GM23338 (cell line): ENCODE measurements at regions not wholly inside any gene's neighbourhood (a gene's known extent, or its start where the extent isn't known, plus 50 kb on each side); places are given as distances from the start of the nearest gene placed in this dataset.

Experiments used
- ATAC-seq: fragments of 200-7000 bp; cut with Tn5 transposase; 3 replicates; pipeline ENCODE4 v1.9.1; 2020
- DNase-seq: peaks from one replicate; pipeline ENCODE4 v3.0.0-alpha.2; 2015; ENCODE audit warnings: low spot score
- H2AFZ ChIP-seq: fragments of 200-600 bp; sonication (generic); 2 replicates; pipeline ENCODE4 v1.8.0; 2016; ENCODE audit warnings: antibody characterized with exemption, mild to moderate bottlenecking, moderate library complexity
- H3F3A ChIP-seq: fragments of 200-600 bp; sonication (generic); replicated peaks from 2 replicates; pipeline ENCODE4 v1.8.0; 2017; ENCODE audit warnings: antibody characterized with exemption, mixed run types, low read depth
- H3K27ac ChIP-seq: fragments of 200-600 bp; sonication (generic); 2 replicates; pipeline ENCODE4 v1.6.1; 2016; ENCODE audit warnings: low read depth
- H3K27me3 ChIP-seq: fragments of 200-600 bp; sonication (generic); 2 replicates; pipeline ENCODE4 v1.8.0; 2016; ENCODE audit warnings: mild to moderate bottlenecking, mixed run types, moderate library complexity; ENCODE audit not compliant: insufficient read depth
- H3K36me3 ChIP-seq: fragments of 200-600 bp; sonication (generic); 2 replicates; pipeline ENCODE4 v1.8.0; 2016; ENCODE audit warnings: mild to moderate bottlenecking; ENCODE audit not compliant: insufficient read depth
- H3K4me1 ChIP-seq: fragments of 200-600 bp; sonication (generic); 2 replicates; pipeline ENCODE4 v1.8.0; 2016; ENCODE audit warnings: mild to moderate bottlenecking, moderate library complexity; ENCODE audit not compliant: insufficient read depth
- H3K4me2 ChIP-seq: fragments of 200-600 bp; sonication (generic); 2 replicates; pipeline ENCODE4 v1.7.1; 2017; ENCODE audit warnings: mixed run types
- H3K4me3 ChIP-seq: fragments of 200-600 bp; sonication (generic); 2 replicates; pipeline ENCODE4 v1.6.1; 2016; ENCODE audit warnings: mixed run types
- H3K79me2 ChIP-seq: fragments of 200-600 bp; sonication (generic); replicated peaks from 2 replicates; pipeline ENCODE4 v1.8.0; 2017; ENCODE audit warnings: mild to moderate bottlenecking; ENCODE audit not compliant: insufficient read depth
- H3K9me2 ChIP-seq: fragments of 200-600 bp; sonication (generic); 2 replicates; pipeline ENCODE4 v1.8.0; 2017; ENCODE audit not compliant: insufficient read depth
- H4K20me1 ChIP-seq: fragments of 200-600 bp; sonication (generic); replicated peaks from 2 replicates; pipeline ENCODE4 v1.8.0; 2017; ENCODE audit warnings: mild to moderate bottlenecking; ENCODE audit not compliant: insufficient read depth
- H3K27ac Mint-ChIP-seq: 2 replicates; pipeline ENCODE4 v1.8.0; 2020; ENCODE audit warnings: inconsistent platforms, mild to moderate bottlenecking, moderate library complexity, mixed read lengths
- H3K27me3 Mint-ChIP-seq: 3 replicates; pipeline ENCODE4 v1.8.0; 2022; ENCODE audit warnings: low read depth, mild to moderate bottlenecking, moderate library complexity, mixed read lengths, inconsistent platforms; ENCODE audit not compliant: insufficient read depth, poor library complexity
- H3K36me3 Mint-ChIP-seq: 3 replicates; pipeline ENCODE4 v1.8.0; 2021; ENCODE audit warnings: low read depth, mild to moderate bottlenecking, inconsistent platforms, moderate library complexity, mixed read lengths
- H3K4me1 Mint-ChIP-seq: 3 replicates; pipeline ENCODE4 v1.8.0; 2020; ENCODE audit warnings: mild to moderate bottlenecking, inconsistent platforms, mixed read lengths
- H3K4me3 Mint-ChIP-seq: 3 replicates; pipeline ENCODE4 v1.8.0; 2021; ENCODE audit warnings: moderate library complexity, mild to moderate bottlenecking, inconsistent platforms, mixed read lengths
- H3K9me3 Mint-ChIP-seq: 3 replicates; pipeline ENCODE4 v1.8.0; 2020; ENCODE audit warnings: moderate library complexity, mild to moderate bottlenecking, inconsistent platforms, mixed read lengths
- CREB1 ChIP-seq: fragments of 250-450 bp; sonication (Bioruptor Pico); IDR thresholded peaks from 2 replicates; pipeline ENCODE4 v1.5.0; 2020; ENCODE audit warnings: low read depth, mild to moderate bottlenecking, moderate library complexity
- CTCF ChIP-seq, 2 experiments: fragments of 200-600 bp in 1 of 2; sonication (generic) in 1 of 2; conservative IDR thresholded peaks; 2 replicates each; pipeline versions ENCODE4 v1.5.1 to v1.6.1; 2016 to 2017; ENCODE audit warnings: antibody characterized with exemption in 2 of 2, low read depth in 2 of 2, mild to moderate bottlenecking in 2 of 2, moderate library complexity in 1 of 2
- ETS1 ChIP-seq: IDR thresholded peaks from 2 replicates; pipeline ENCODE4 v1.6.1; 2016; ENCODE audit warnings: antibody characterized with exemption
- EZH2phosphoT487 ChIP-seq: fragments of 200-600 bp; sonication (generic); IDR thresholded peaks from one replicate; pipeline ENCODE4 v1.8.1; 2018; ENCODE audit warnings: antibody characterized with exemption; ENCODE audit not compliant: unreplicated experiment
- JUNB ChIP-seq: IDR thresholded peaks from one replicate; pipeline ENCODE4 v1.6.1; 2016; ENCODE audit warnings: antibody characterized with exemption; ENCODE audit not compliant: unreplicated experiment
- NANOG ChIP-seq: IDR thresholded peaks from 2 replicates; pipeline ENCODE4 v1.6.1; 2016; ENCODE audit warnings: antibody characterized with exemption, borderline replicate concordance
- POLR2AphosphoS5 ChIP-seq: IDR thresholded peaks from 2 replicates; pipeline ENCODE4 v1.6.1; 2016; ENCODE audit warnings: antibody characterized with exemption, low read depth
- REST ChIP-seq: IDR thresholded peaks from one replicate; pipeline ENCODE4 v1.6.1; 2018; ENCODE audit warnings: antibody characterized with exemption; ENCODE audit not compliant: unreplicated experiment
- STAT1 ChIP-seq: IDR thresholded peaks from one replicate; pipeline ENCODE4 v1.6.1; 2016; ENCODE audit warnings: antibody characterized with exemption; ENCODE audit not compliant: unreplicated experiment
- ZNF114 ChIP-seq: fragments of 250-450 bp; sonication (Bioruptor Pico); IDR thresholded peaks from 2 replicates; pipeline ENCODE4 v1.5.0; 2020; ENCODE audit warnings: mild to moderate bottlenecking, moderate library complexity
- ZNF462 ChIP-seq: fragments of 250-450 bp; sonication (Bioruptor Pico); IDR thresholded peaks from 2 replicates; pipeline ENCODE4 v1.5.0; 2020; ENCODE audit warnings: mild to moderate bottlenecking, moderate library complexity

GRCh38 chr4:179605196-179605595 lies 2163.0 kb upstream of the AGA start:
- Histone ChIP-seq H3K27me3 (no peaks in the 10 kb centered on the region), H3F3A (no peaks in the 10 kb centered on the region), H3K79me2 (no peaks in the 10 kb centered on the region), H3K4me2 (no peak overlapping the region), H3K4me1 (no peaks in the 10 kb centered on the region), H2AFZ (peak overlapping the region; percentile 80), H3K36me3 (no peaks in the 10 kb centered on the region), H3K9me2 (peaks cover 10% of the 10 kb centered on the region), H4K20me1 (no peaks in the 10 kb centered on the region), H3K27ac (no peak overlapping the region), H3K4me3 (no peak overlapping the region)
- Mint-ChIP-seq H3K27ac (no peak overlapping the region), H3K4me1 (no peaks in the 10 kb centered on the region), H3K4me3 (no peak overlapping the region), H3K9me3 (no peaks in the 10 kb centered on the region), H3K27me3 (no peaks in the 10 kb centered on the region), H3K36me3 (no peaks in the 10 kb centered on the region)
- ATAC-seq = no peak
- DNase-seq = no peak
- TF ChIP-seq REST (no peak), JUNB (no peak), ZNF114 (CRISPR knock-in tag) (no peak), ZNF462 (CRISPR knock-in tag) (no peak), POLR2AphosphoS5 (no peak), NANOG (no peak), EZH2phosphoT487 (no peak), ETS1 (no peak), CTCF (conservative IDR thresholded peaks at IDR 0.05; ENCODE audit: low read depth in 2 of 2) (no peak), CREB1 (no peak), STAT1 (no peak)
